Gastroesophageal sphincter (tissue), 4 donors: ENCODE measurements at regions not wholly inside any gene's neighbourhood (a gene's known extent, or its start where the extent isn't known, plus 50 kb on each side); places are given as distances from the start of the nearest gene placed in this dataset.

Source experiments
- ATAC-seq: fragments of 150-250 bp; one replicate; pipeline ENCODE4 v1.9.1; 2016; ENCODE audit warnings: mild to moderate bottlenecking, moderate library complexity
- H3K27ac ChIP-seq, 4 donors: fragments of 200-600 bp; sonication (generic) in 3 of 4; 1 replicate in 3 of 4; 2 replicates in 1 of 4; pipeline ENCODE4 v1.5.1; 2016 to 2019
- H3K27me3 ChIP-seq: fragments of 200-600 bp; sonication (generic); one replicate; pipeline ENCODE4 v1.5.1; 2019
- H3K36me3 ChIP-seq, 2 donors: fragments of 200-600 bp; sonication (generic); one replicate each; pipeline ENCODE4 v1.5.1; 2019; ENCODE audit warnings: control low read depth in 1 of 2
- H3K4me1 ChIP-seq, 3 donors: fragments of 200-600 bp; sonication (generic); 1 replicate in 2 of 3; 2 replicates in 1 of 3; pipeline ENCODE4 v1.5.1; 2016 to 2019; ENCODE audit warnings: control low read depth in 2 of 3
- H3K4me3 ChIP-seq, 2 donors: fragments of 200-600 bp; sonication (generic); one replicate each; pipeline ENCODE4 v1.5.1; 2019; ENCODE audit warnings: mild to moderate bottlenecking in 1 of 2, moderate library complexity in 1 of 2
- H3K9me3 ChIP-seq, 3 donors: fragments of 200-600 bp; sonication (generic); one replicate each; pipeline ENCODE4 v1.5.1; 2017 to 2019; ENCODE audit warnings: control low read depth in 2 of 3
- EP300 ChIP-seq: sonication (generic); formaldehyde crosslinking; IDR thresholded peaks from one replicate; pipeline ENCODE4 v1.6.1; 2017; ENCODE audit warnings: antibody characterized with exemption, mild to moderate bottlenecking
- POLR2A ChIP-seq, 2 donors: fragments of 450-650 bp; IDR thresholded peaks; one replicate each; pipeline ENCODE4 v1.6.1; 2017; ENCODE audit warnings: antibody characterized with exemption in 2 of 2, mild to moderate bottlenecking in 2 of 2, moderate library complexity in 1 of 2
- POLR2AphosphoS5 ChIP-seq: sonication (generic); formaldehyde crosslinking; IDR thresholded peaks from one replicate; pipeline ENCODE4 v1.6.1; 2017; ENCODE audit warnings: antibody characterized with exemption
- WGBS, 2 donors: methylation state at CpG; one replicate each; pipeline ENCODE4 v1.1.5; 2018; ENCODE audit warnings: low coverage in 1 of 2; 5-methylcytosine and 5-hydroxymethylcytosine counted together
- TF ChIP-seq, protein P1 (sequence below), 4 experiments: fragments of 200-600 bp in 2 of 4; fragments of 450-650 bp in 2 of 4; sonication (generic) in 1 of 4; IDR thresholded peaks; one replicate each; pipeline ENCODE4 v1.5.1; 2017 to 2019; ENCODE audit warnings: antibody characterized with exemption in 4 of 4, mild to moderate bottlenecking in 2 of 4, moderate library complexity in 2 of 4

DNA sequence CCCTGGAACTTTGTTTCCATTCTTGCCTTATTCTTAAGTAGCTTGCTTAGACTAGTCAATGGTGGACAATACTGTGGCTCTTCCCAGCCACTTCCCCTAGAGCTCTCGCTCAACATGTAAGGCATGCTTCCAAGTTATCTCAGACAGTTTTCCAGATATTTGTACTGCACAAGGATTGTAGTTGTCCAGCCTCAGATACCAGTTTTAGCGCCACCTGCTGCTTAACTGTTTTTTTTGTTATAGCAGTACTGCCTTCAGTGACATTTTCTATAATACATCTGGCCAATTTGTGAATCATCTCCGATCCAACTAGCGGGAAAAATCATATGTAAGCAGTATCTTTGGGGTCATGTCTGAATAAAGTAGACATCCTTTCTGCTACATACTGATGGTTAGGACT, 346.7 kb upstream of the ADGRL4 start:
- H3K9me3 ChIP-seq, result no peaks in the 10 kb centered on the region
- TF ChIP-seq, protein P1, sequence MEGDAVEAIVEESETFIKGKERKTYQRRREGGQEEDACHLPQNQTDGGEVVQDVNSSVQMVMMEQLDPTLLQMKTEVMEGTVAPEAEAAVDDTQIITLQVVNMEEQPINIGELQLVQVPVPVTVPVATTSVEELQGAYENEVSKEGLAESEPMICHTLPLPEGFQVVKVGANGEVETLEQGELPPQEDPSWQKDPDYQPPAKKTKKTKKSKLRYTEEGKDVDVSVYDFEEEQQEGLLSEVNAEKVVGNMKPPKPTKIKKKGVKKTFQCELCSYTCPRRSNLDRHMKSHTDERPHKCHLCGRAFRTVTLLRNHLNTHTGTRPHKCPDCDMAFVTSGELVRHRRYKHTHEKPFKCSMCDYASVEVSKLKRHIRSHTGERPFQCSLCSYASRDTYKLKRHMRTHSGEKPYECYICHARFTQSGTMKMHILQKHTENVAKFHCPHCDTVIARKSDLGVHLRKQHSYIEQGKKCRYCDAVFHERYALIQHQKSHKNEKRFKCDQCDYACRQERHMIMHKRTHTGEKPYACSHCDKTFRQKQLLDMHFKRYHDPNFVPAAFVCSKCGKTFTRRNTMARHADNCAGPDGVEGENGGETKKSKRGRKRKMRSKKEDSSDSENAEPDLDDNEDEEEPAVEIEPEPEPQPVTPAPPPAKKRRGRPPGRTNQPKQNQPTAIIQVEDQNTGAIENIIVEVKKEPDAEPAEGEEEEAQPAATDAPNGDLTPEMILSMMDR (IDR thresholded peaks at IDR 0.05), result peak in 2 of 4 experiments; percentile 20 to 38
- TF ChIP-seq EP300, result no peak
- 43 to 80% methylated on average over 2 to 4 of the region's 4 CpGs for WGBS, 2 donors
- H3K36me3 ChIP-seq, result no peaks in the 10 kb centered on the region
- ATAC-seq, result no peak
- no peaks in the 10 kb centered on the region for H3K27me3 ChIP-seq
- no peaks in the 10 kb centered on the region for H3K4me1 ChIP-seq
- H3K27ac ChIP-seq, result no peak overlapping the region
- no peak overlapping the region for H3K4me3 ChIP-seq

- H3K27ac ChIP-seq, result no peak overlapping the region
- H3K4me1 ChIP-seq, result no peaks in the 10 kb centered on the region
- TF ChIP-seq POLR2AphosphoS5 (no peak), EP300 (no peak), POLR2A (IDR thresholded peaks at IDR 0.05) (no peak)
- TF ChIP-seq, protein P1 (IDR thresholded peaks at IDR 0.05), result no peak
- no peaks in the 10 kb centered on the region for H3K36me3 ChIP-seq
- no peak for ATAC-seq
- H3K27me3 ChIP-seq, result no peaks in the 10 kb centered on the region
- 91 to 94% methylated on average over 3 of the region's 3 CpGs for WGBS, 2 donors
- no peaks in the 10 kb centered on the region for H3K9me3 ChIP-seq
- H3K4me3 ChIP-seq, result no peak overlapping the region
Measured at GRCh38 chr1:79326875-79327274, 320.3 kb upstream of the ADGRL4 start.

- Histone ChIP-seq H3K4me1 (no peaks in the 10 kb centered on the region), H3K4me3 (no peak overlapping the region), H3K36me3 (no peaks in the 10 kb centered on the region), H3K27ac (no peak overlapping the region), H3K27me3 (no peaks in the 10 kb centered on the region), H3K9me3 (no peaks in the 10 kb centered on the region)
- no peak for ATAC-seq
- TF ChIP-seq EP300 (no peak), POLR2AphosphoS5 (no peak), POLR2A (IDR thresholded peaks at IDR 0.05) (no peak)
- TF ChIP-seq, protein P1 (IDR thresholded peaks at IDR 0.05), result no peak
Measured at GRCh38 chr1:79325705-79326104, 319.2 kb upstream of the ADGRL4 start.

DNA sequence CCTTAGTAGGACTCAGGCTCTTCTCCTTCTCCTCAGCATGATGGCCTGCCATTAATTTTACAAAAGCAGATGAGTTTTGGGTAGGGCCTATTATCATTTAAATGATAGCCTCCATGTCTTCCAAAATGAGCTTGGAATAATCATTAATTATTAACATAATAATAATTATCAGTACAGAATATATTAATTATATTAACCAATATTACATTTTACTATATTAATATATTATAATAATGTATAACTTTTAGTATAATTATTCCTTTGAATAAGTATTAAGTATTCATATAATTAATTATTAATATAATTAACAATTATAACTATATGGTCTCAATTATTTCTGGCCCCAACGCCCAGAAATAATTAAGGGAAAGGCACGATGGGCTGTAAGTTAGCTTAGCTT, 318.6 kb upstream of the ADGRL4 start:
- Histone ChIP-seq H3K9me3 (no peaks in the 10 kb centered on the region), H3K4me1 (no peaks in the 10 kb centered on the region), H3K27me3 (no peaks in the 10 kb centered on the region), H3K27ac (no peak overlapping the region), H3K36me3 (no peaks in the 10 kb centered on the region), H3K4me3 (no peak overlapping the region)
- no peak for ATAC-seq
- 93 to 94% methylated on average over 2 of the region's 2 CpGs for WGBS, 2 donors
- no peak for TF ChIP-seq EP300
- TF ChIP-seq POLR2A (IDR thresholded peaks at IDR 0.05), result no peak
- TF ChIP-seq, protein P1 (IDR thresholded peaks at IDR 0.05), result no peak
- TF ChIP-seq POLR2AphosphoS5, result no peak

DNA sequence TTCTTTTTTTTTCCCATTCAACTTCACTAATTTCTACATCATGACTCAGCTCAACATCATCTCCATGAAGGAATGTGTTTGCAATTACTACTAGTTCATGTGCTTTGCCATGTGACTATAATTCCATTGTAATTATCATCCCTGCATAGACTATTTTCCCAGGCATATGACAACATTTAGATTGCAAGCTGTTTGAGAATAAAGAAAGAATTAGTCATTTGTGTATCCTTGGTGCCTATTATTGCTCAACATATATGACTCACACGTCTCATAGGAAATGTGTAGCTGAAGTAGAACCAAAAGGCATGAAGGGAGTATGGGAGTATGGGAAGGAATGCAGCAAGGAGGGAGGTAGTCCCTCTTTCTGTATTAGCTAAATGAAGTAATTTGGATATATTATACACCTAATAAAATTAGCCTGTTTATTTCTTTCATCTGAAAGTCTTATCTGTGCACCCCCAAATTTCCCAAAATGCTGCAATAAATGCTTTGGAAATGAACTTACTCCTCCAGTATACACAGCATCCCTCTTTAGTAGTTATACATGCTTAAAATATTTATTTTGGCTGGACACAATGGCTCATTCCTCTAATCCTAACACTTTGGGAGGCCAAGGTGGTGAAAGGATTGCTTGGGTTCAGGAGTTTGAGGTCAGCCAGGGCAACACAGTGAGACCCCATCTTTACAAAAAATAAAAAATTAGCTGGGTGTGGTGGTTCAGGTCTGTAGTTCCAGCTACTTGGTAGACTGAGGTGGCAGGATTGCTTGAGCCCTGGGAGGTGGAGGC, 316.9 kb upstream of the ADGRL4 start:
- Histone ChIP-seq H3K9me3 (no peaks in the 10 kb centered on the region), H3K4me1 (no peaks in the 10 kb centered on the region), H3K27ac (no peak overlapping the region), H3K4me3 (no peak overlapping the region), H3K27me3 (no peaks in the 10 kb centered on the region), H3K36me3 (no peaks in the 10 kb centered on the region)
- WGBS, 2 donors, result 13 to 60% methylated on average over 1 of the region's 1 CpG
- TF ChIP-seq, protein P1 (IDR thresholded peaks at IDR 0.05), result no peak
- TF ChIP-seq POLR2A (IDR thresholded peaks at IDR 0.05) (no peak), EP300 (no peak), POLR2AphosphoS5 (no peak)
- ATAC-seq, result peak; percentile 79
